ENCODE measurements at regions not wholly inside any gene's neighbourhood (a gene's known extent, or its start where the extent isn't known, plus 50 kb on each side); places are given as distances from the start of the nearest gene placed in this dataset.

- TF ChIP-seq, protein P1, sequence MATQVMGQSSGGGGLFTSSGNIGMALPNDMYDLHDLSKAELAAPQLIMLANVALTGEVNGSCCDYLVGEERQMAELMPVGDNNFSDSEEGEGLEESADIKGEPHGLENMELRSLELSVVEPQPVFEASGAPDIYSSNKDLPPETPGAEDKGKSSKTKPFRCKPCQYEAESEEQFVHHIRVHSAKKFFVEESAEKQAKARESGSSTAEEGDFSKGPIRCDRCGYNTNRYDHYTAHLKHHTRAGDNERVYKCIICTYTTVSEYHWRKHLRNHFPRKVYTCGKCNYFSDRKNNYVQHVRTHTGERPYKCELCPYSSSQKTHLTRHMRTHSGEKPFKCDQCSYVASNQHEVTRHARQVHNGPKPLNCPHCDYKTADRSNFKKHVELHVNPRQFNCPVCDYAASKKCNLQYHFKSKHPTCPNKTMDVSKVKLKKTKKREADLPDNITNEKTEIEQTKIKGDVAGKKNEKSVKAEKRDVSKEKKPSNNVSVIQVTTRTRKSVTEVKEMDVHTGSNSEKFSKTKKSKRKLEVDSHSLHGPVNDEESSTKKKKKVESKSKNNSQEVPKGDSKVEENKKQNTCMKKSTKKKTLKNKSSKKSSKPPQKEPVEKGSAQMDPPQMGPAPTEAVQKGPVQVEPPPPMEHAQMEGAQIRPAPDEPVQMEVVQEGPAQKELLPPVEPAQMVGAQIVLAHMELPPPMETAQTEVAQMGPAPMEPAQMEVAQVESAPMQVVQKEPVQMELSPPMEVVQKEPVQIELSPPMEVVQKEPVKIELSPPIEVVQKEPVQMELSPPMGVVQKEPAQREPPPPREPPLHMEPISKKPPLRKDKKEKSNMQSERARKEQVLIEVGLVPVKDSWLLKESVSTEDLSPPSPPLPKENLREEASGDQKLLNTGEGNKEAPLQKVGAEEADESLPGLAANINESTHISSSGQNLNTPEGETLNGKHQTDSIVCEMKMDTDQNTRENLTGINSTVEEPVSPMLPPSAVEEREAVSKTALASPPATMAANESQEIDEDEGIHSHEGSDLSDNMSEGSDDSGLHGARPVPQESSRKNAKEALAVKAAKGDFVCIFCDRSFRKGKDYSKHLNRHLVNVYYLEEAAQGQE (IDR thresholded peaks at IDR 0.05; ENCODE audit: insufficient read depth in 1 of 2, low read depth in 2 of 2, low read length in 2 of 2): no peak
- TF ChIP-seq SIN3A (IDR thresholded peaks at IDR 0.05; ENCODE audit: borderline replicate concordance, insufficient read depth, low read length): no peak
- TF ChIP-seq TAF1 (IDR thresholded peaks at IDR 0.05; ENCODE audit: borderline replicate concordance, insufficient read depth, low read length): no peak
- no peak for TF ChIP-seq FOXP2 (optimal IDR thresholded peaks at IDR 0.05; ENCODE audit: borderline replicate concordance, extremely low read depth, extremely low read length, insufficient read depth)
- TF ChIP-seq POLR2AphosphoS5 (IDR thresholded peaks at IDR 0.05; ENCODE audit: low read depth, low read length): no peak
Measured at GRCh38 chr2:8333177-8333831, 348.6 kb upstream of the ID2 start.

- no peak for TF ChIP-seq FOXP2 (optimal IDR thresholded peaks at IDR 0.05; ENCODE audit: borderline replicate concordance, extremely low read depth, extremely low read length, insufficient read depth)
- TF ChIP-seq POLR2AphosphoS5 (IDR thresholded peaks at IDR 0.05; ENCODE audit: low read depth, low read length): no peak
- no peak for TF ChIP-seq SIN3A (IDR thresholded peaks at IDR 0.05; ENCODE audit: borderline replicate concordance, insufficient read depth, low read length)
- no peak for TF ChIP-seq TAF1 (IDR thresholded peaks at IDR 0.05; ENCODE audit: borderline replicate concordance, insufficient read depth, low read length)
- TF ChIP-seq, protein P1 (IDR thresholded peaks at IDR 0.05; ENCODE audit: insufficient read depth in 1 of 2, low read depth in 2 of 2, low read length in 2 of 2): no peak
Measured at GRCh38 chr2:8334866-8335325, 347.0 kb upstream of the ID2 start.

GRCh38 chr2:8335801-8336200, 346.1 kb upstream of the ID2 start:
- TF ChIP-seq TAF1 (IDR thresholded peaks at IDR 0.05; ENCODE audit: borderline replicate concordance, insufficient read depth, low read length) (no peak), SIN3A (IDR thresholded peaks at IDR 0.05; ENCODE audit: borderline replicate concordance, insufficient read depth, low read length) (no peak), POLR2AphosphoS5 (IDR thresholded peaks at IDR 0.05; ENCODE audit: low read depth, low read length) (no peak)
- TF ChIP-seq, protein P1 (IDR thresholded peaks at IDR 0.05; ENCODE audit: insufficient read depth in 1 of 2, low read depth in 2 of 2, low read length in 2 of 2): no peak

DNA sequence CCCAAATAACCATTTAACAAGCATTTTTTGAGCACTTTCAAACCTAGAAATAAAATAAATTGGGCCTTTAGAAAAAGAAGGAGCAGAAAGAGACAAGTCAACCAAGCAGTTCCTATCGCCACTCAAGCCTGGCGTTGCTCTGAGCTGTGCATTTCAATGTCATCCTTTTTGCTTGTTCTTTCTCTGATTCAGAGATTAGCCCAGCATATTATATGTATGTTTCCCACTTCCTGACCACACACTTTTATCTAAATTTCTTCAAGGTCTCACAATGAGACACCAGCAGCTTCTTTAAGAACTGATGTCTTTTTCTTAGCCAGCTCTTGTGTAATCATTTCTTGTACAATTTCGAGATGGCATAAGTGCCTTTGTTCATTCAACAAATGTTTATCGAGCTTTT, 344.5 kb upstream of the ID2 start:
- TF ChIP-seq FOXP2 (optimal IDR thresholded peaks at IDR 0.05; ENCODE audit: borderline replicate concordance, extremely low read depth, extremely low read length, insufficient read depth) (no peak), TAF1 (IDR thresholded peaks at IDR 0.05; ENCODE audit: borderline replicate concordance, insufficient read depth, low read length) (no peak), SIN3A (IDR thresholded peaks at IDR 0.05; ENCODE audit: borderline replicate concordance, insufficient read depth, low read length) (no peak), POLR2AphosphoS5 (IDR thresholded peaks at IDR 0.05; ENCODE audit: low read depth, low read length) (no peak)
- TF ChIP-seq, protein P1 (IDR thresholded peaks at IDR 0.05; ENCODE audit: insufficient read depth in 1 of 2, low read depth in 2 of 2, low read length in 2 of 2): no peak
